NT2/D1 (cell line): ENCODE measurements at regions not wholly inside any gene's neighbourhood (a gene's known extent, or its start where the extent isn't known, plus 50 kb on each side); places are given as distances from the start of the nearest gene placed in this dataset.

ENCODE experiments used
- DNase-seq: peaks from one replicate; pipeline ENCODE4 v3.0.0-alpha.2; 2011; ENCODE audit warnings: low read depth, low spot score
- H3K27me3 ChIP-seq: 2 replicates; pipeline ENCODE4 v1.6.0; 2011; ENCODE audit warnings: mild to moderate bottlenecking; ENCODE audit not compliant: insufficient read length, insufficient read depth
- H3K36me3 ChIP-seq: 2 replicates; pipeline ENCODE4 v1.6.1; 2011; ENCODE audit warnings: mild to moderate bottlenecking, low read length, mixed read lengths; ENCODE audit not compliant: insufficient read depth, insufficient read length
- H3K4me1 ChIP-seq: 2 replicates; pipeline ENCODE4 v1.5.1; 2011; ENCODE audit not compliant: insufficient read depth, insufficient read length
- H3K4me3 ChIP-seq: 2 replicates; pipeline ENCODE4 v1.5.1; 2011; ENCODE audit warnings: low read depth; ENCODE audit not compliant: insufficient read length
- H3K9ac ChIP-seq: 2 replicates; pipeline ENCODE4 v1.6.0; 2011; ENCODE audit warnings: low read depth; ENCODE audit not compliant: insufficient read length
- H3K9me3 ChIP-seq: 2 replicates; pipeline ENCODE4 v1.5.1; 2011; ENCODE audit warnings: mild to moderate bottlenecking, low read length; ENCODE audit not compliant: insufficient read depth
- SUZ12 ChIP-seq: IDR thresholded peaks from 2 replicates; pipeline ENCODE4 v1.6.1; 2011; ENCODE audit not compliant: insufficient read length, insufficient read depth; ENCODE audit errors: extremely low read depth
- YY1 ChIP-seq: IDR thresholded peaks from 2 replicates; pipeline ENCODE4 v1.6.1; 2011; ENCODE audit not compliant: insufficient read length, insufficient read depth
- ZNF274 ChIP-seq: IDR thresholded peaks from 2 replicates; pipeline ENCODE4 v1.6.1; 2011; ENCODE audit warnings: mild to moderate bottlenecking, low read depth, low read length

- Histone ChIP-seq H3K9ac (no peak overlapping the region), H3K4me1 (no peaks in the 10 kb centered on the region), H3K9me3 (no peaks in the 10 kb centered on the region; the same call in 1 of the 2 replicates), H3K36me3 (no peaks in the 10 kb centered on the region), H3K4me3 (no peak overlapping the region), H3K27me3 (no peaks in the 10 kb centered on the region)
- TF ChIP-seq YY1 (no peak), ZNF274 (no peak), SUZ12 (no peak)
- DNase-seq, result no peak
Observed at GRCh38 chr5:124440471-124440870, 306.0 kb downstream of the ZNF608 start.

GRCh38 chr5:124439609-124440008 lies 306.8 kb downstream of the ZNF608 start:
- no peak for DNase-seq
- Histone ChIP-seq H3K4me3 (no peak overlapping the region), H3K4me1 (no peaks in the 10 kb centered on the region), H3K27me3 (no peaks in the 10 kb centered on the region), H3K9ac (no peak overlapping the region), H3K9me3 (no peaks in the 10 kb centered on the region; the same call in 1 of the 2 replicates), H3K36me3 (no peaks in the 10 kb centered on the region)
- TF ChIP-seq SUZ12, result no peak
- TF ChIP-seq YY1, result no peak
- no peak for TF ChIP-seq ZNF274

GRCh38 chr5:124438903-124439281 lies 307.5 kb downstream of the ZNF608 start:
- Histone ChIP-seq H3K9me3 (no peaks in the 10 kb centered on the region; the same call in 1 of the 2 replicates), H3K36me3 (no peaks in the 10 kb centered on the region), H3K4me3 (no peak overlapping the region), H3K9ac (no peak overlapping the region), H3K27me3 (no peaks in the 10 kb centered on the region), H3K4me1 (no peaks in the 10 kb centered on the region)
- TF ChIP-seq ZNF274 (no peak), SUZ12 (no peak), YY1 (no peak)
- DNase-seq, result no peak

DNA sequence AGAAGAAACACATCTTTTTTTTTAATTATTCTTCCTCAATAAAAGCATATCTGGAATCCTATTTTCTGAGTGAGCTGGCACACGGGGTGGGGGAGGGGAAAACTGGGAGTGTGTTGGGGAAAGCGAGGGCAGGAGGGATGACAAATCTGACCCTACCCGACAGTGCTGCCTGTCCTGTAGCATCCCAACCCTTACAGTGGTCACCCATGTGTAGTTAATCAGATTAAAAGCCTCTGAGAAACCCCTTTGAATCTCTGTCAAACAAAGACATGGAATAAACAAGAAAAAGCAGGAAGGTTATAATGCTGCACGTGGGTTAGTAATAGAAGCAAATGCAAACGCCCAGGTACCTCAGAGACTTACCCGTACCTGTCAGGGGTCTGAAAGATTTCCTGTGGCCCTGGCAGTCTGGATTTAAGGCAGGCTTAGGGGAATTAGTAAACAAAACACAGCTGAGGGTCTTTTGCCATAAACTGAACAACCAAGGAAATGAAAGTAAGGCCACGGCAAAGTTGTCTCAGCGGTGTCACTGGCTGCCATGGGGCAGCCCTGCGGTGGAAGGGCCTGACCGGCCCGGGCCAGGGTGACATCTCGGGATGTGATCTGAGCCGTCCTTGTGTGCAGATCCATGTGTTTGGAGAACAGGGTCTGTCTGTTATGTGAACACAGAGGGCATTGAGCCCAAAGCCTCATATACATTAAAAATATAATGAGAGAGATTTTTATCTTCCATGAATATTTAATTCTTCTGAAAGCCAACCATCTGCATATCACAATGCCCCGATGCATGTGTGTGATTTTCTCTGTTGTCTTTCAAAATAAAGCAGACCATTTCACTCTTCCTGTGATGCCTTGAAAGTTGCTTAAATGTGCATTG lies 308.2 kb downstream of the ZNF608 start:
- no peaks in the 10 kb centered on the region for H3K27me3 ChIP-seq
- no peaks in the 10 kb centered on the region for H3K4me1 ChIP-seq
- no peak overlapping the region for H3K9ac ChIP-seq
- no peaks in the 10 kb centered on the region; the same call in 1 of the 2 replicates for H3K9me3 ChIP-seq
- H3K4me3 ChIP-seq, result no peak overlapping the region
- no peak for TF ChIP-seq ZNF274
- no peak for DNase-seq
- no peaks in the 10 kb centered on the region for H3K36me3 ChIP-seq

DNA sequence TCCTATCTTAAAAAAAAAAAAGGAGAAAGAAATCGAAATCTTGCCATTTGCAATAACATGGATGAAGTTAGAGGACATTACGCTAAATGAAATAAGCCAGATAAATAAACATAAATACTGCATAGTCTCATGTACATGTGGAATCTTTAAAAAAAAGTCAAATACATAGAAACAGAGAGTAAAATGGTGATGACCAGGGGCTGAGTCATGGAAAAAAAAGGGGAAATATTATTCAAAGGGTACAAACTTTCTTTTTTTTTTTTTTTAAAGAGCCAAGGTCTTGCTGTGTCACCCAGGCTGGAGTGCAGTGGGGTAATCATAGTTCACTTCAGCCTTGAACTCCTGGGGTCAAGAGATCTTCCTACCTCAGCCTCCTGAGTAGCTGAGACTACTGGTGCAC lies 310.1 kb downstream of the ZNF608 start:
- Histone ChIP-seq H3K9ac (no peak overlapping the region), H3K27me3 (no peaks in the 10 kb centered on the region), H3K4me3 (no peak overlapping the region), H3K9me3 (no peaks in the 10 kb centered on the region; the same call in 1 of the 2 replicates), H3K36me3 (no peaks in the 10 kb centered on the region), H3K4me1 (no peaks in the 10 kb centered on the region)
- TF ChIP-seq ZNF274 (no peak), YY1 (no peak), SUZ12 (no peak)
- no peak for DNase-seq

DNA sequence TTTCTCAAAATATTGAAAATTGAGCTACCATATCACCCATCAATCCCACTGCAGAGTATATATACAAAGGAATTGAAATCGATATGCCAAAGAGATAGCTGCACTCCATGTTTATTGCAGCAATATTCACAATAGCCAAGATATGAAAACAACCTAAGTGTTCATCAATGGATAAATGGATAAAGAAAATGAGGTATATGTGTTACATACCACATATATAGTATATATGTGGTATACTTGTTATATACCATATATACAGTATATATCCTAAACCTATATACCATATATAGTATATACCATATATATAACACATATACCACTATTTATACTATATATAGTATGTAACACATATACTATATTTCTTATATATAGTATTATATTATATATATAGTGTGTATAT lies 313.3 kb downstream of the ZNF608 start:
- no peak for DNase-seq
- Histone ChIP-seq H3K4me1 (no peaks in the 10 kb centered on the region), H3K9ac (no peak overlapping the region), H3K36me3 (no peaks in the 10 kb centered on the region), H3K9me3 (no peaks in the 10 kb centered on the region; the same call in 1 of the 2 replicates), H3K27me3 (no peaks in the 10 kb centered on the region), H3K4me3 (no peak overlapping the region)
- no peak for TF ChIP-seq YY1
- no peak for TF ChIP-seq ZNF274
- no peak for TF ChIP-seq SUZ12

DNA sequence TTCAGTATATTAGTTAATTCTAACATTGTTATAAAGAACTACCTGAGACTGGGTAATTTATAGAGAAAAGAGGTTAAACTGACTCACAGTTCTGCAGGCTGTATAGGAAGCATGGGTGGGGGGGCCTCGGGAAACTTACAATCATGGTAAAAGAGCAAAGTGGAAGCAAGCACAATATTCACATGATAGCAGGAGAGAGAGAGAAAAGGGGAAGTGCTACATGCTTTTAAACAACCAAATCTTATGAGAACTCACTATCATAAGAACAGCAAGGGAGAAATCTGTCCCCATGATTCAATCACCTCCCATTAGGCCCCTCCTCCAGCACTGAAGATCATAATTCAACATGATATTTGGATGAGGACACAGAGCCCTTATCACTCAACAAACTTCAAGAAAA lies 324.9 kb downstream of the ZNF608 start:
- H3K36me3 ChIP-seq, result no peaks in the 10 kb centered on the region
- no peak for DNase-seq

More for the DNA sequence above, 324.9 kb downstream of the ZNF608 start:
- H3K9me3 ChIP-seq, result peaks cover 20% of the 10 kb centered on the region; the same call in 1 of the 2 replicates
- H3K9ac ChIP-seq, result no peak overlapping the region
- H3K4me3 ChIP-seq, result no peak overlapping the region
- no peaks in the 10 kb centered on the region for H3K4me1 ChIP-seq
- no peaks in the 10 kb centered on the region for H3K27me3 ChIP-seq
- TF ChIP-seq YY1, result no peak
- TF ChIP-seq ZNF274, result no peak
- no peak for TF ChIP-seq SUZ12
